HUES64 (cell line): ENCODE measurements at regions not wholly inside any gene's neighbourhood (a gene's known extent, or its start where the extent isn't known, plus 50 kb on each side); places are given as distances from the start of the nearest gene placed in this dataset.
A peak's percentile ranks its signal among the peaks of the same experiment; 100 is the strongest.
"Not testable (repeated sequence)": the region's sequence is repeated elsewhere in the genome, so short reads cannot be mapped to it uniquely, and the experiment has no call there.

Experiments used
- H3K27ac ChIP-seq: 2 replicates; pipeline ENCODE4 v1.7.0; 2013; ENCODE audit warnings: low read depth, low read length, inconsistent platforms
- H3K27me3 ChIP-seq: 2 replicates; pipeline ENCODE4 v1.6.1; 2013; ENCODE audit warnings: mild to moderate bottlenecking, low read length; ENCODE audit not compliant: insufficient read depth
- H3K36me3 ChIP-seq: 2 replicates; pipeline ENCODE4 v1.6.1; 2013; ENCODE audit warnings: mild to moderate bottlenecking, low read length; ENCODE audit not compliant: insufficient read depth
- H3K4me1 ChIP-seq: 2 replicates; pipeline ENCODE4 v1.6.1; 2013; ENCODE audit warnings: mild to moderate bottlenecking, low read length, moderate library complexity; ENCODE audit not compliant: insufficient read depth
- H3K4me3 ChIP-seq: 2 replicates; pipeline ENCODE4 v1.5.1; 2013; ENCODE audit warnings: mild to moderate bottlenecking, low read length, moderate library complexity
- H3K9ac ChIP-seq: 2 replicates; pipeline ENCODE4 v1.6.1; 2013; ENCODE audit warnings: mild to moderate bottlenecking, low read depth, low read length
- H3K9me3 ChIP-seq: 2 replicates; pipeline ENCODE4 v1.6.1; 2013; ENCODE audit warnings: low read depth, low read length; ENCODE audit not compliant: insufficient read depth
- WGBS: fragments of 150-250, 120-280 bp; methylation state at CpG from one replicate; pipeline ENCODE4 v1.1.7; 2013; ENCODE audit warnings: missing lambda C conversion rate; 5-methylcytosine and 5-hydroxymethylcytosine counted together

DNA sequence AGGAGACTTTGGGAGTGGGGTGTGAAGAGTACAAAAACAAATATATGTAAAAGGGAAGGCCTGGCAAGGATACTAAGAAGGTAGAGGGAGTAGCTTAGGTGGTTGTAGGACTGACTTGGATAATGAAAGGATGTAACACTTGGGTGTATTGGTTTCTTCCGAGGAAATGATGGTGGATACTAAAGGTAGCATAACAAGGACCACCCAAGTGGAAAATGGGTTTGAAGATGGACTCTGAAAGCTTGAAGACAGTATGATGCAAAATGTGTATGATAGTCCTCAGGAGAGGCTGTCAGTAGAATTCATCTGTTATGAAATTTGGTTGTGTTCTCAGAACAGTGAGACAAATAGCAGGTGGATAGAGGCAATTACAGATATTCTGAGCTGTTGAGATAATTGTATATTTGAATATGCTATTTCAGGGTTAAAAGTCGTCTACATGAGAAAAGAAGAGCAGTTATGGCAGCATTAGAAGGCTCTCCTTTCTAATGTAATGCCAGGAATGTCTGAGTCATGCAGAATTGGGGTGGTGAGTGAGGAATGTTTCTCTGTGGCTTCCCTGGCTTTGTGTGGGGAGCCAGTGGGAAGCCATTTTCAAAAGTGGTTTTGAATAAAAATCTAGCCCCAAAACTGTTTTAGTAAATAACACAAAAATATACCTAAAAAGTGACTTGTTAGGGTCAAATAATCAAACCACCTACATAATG is 75.6 kb downstream of the FHIP1A start:
- H3K27ac ChIP-seq = peak overlapping the region; percentile 94
- H3K4me1 ChIP-seq = peaks cover 74% of the 10 kb centered on the region

DNA sequence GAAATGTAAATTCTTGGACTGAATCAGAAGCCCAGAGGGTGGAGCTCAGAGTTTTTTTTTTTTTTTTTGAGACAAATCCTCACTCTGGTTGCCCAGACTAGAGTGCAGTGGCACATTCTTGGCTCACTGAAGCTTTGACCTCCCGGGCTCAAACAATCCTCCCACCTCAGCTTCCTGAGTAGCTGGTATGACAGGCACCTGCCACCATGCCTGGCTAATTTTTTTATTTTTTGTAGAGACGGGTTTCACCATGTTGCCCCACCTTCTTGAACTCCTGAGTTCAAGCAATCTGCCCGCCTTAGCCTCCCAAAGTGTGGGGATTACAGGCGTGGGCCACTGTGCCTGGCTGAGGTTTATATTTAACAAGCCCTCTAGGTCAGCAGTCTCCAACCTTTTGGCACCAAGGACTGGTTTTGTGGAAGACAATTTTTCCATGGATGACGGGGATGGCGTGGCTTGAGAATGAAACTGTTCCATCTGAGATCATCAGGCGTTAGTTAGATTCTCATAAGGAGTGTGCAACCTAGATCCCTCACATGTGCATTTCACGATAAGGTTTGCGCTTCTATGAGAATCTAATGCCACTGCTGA is 76.7 kb downstream of the FHIP1A start:
- no peaks in the 10 kb centered on the region for H3K36me3 ChIP-seq
- no peak overlapping the region for H3K4me3 ChIP-seq
- 86% methylated on average over 9 of the region's 9 CpGs for WGBS
- H3K4me1 ChIP-seq = peaks cover 67% of the 10 kb centered on the region
- H3K9me3 ChIP-seq = no peaks in the 10 kb centered on the region
- peak overlapping the region; percentile 55; the same call in 1 of the 2 replicates for H3K9ac ChIP-seq
- H3K27me3 ChIP-seq = no peaks in the 10 kb centered on the region
- H3K27ac ChIP-seq = peak overlapping the region; percentile 94

More for the DNA sequence above, 75.6 kb downstream of the FHIP1A start:
- 11% methylated on average over 2 of the region's 2 CpGs for WGBS
- Histone ChIP-seq H3K36me3 (no peaks in the 10 kb centered on the region), H3K9me3 (no peaks in the 10 kb centered on the region), H3K4me3 (peak overlapping the region; percentile 5), H3K27me3 (no peaks in the 10 kb centered on the region), H3K9ac (peak overlapping the region; percentile 55)

DNA sequence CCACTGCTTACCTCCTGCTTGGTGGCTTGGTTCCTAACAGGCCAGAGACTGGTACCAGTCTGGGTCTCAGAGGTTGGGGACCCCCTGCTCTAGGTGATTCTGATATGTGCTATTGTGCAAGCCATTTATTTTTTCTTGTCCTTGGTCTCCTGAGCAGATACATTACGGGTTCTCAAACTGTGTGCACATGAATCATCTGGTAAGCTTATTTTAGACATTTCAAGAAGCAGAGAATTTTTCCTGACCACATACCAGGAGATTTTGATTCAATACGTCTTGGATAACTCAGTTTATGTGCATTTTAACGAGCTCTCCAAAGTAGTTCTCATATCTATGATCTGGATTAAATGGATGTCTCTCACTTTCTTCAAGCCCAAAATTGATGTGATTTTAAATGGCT is 77.2 kb downstream of the FHIP1A start:
- no peaks in the 10 kb centered on the region for H3K9me3 ChIP-seq
- no peak overlapping the region for H3K9ac ChIP-seq
- H3K4me3 ChIP-seq = no peak overlapping the region
- 86% methylated on average over 3 of the region's 3 CpGs for WGBS
- peak overlapping the region; percentile 94 for H3K27ac ChIP-seq
- H3K27me3 ChIP-seq = no peaks in the 10 kb centered on the region
- no peaks in the 10 kb centered on the region for H3K36me3 ChIP-seq
- peaks cover 65% of the 10 kb centered on the region for H3K4me1 ChIP-seq

DNA sequence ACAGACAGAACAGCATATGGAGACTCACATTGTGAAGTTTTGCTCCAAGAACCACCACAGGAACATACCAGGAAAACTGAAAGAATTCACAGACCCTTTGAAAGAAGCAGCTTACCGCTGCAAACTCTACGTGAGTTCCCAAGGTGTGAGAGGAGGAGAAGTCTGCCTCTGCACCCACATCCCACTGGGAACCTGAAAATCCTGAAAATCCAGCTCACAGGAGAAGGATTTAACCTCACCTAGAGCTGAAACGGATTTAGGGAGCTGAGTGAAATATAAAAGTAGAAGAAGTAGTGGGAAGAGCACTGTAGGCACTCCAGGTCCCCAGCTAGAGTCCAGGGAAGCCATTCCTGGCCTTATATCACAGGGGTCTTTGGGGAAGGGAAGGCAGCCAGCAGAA is 80.0 kb downstream of the FHIP1A start:
- Histone ChIP-seq H3K9ac (0 out of 2 replicates have a peak overlapping the region, but pooled peaks have one; percentile 9), H3K27ac (peak overlapping the region; percentile 1; the same call in 1 of the 2 replicates), H3K36me3 (no peaks in the 10 kb centered on the region), H3K9me3 (no peaks in the 10 kb centered on the region), H3K4me1 (peaks cover 37% of the 10 kb centered on the region), H3K27me3 (no peaks in the 10 kb centered on the region), H3K4me3 (no peak overlapping the region)
- 37% methylated on average over 1 of the region's 3 CpGs for whole genome bisulfite sequencing

DNA sequence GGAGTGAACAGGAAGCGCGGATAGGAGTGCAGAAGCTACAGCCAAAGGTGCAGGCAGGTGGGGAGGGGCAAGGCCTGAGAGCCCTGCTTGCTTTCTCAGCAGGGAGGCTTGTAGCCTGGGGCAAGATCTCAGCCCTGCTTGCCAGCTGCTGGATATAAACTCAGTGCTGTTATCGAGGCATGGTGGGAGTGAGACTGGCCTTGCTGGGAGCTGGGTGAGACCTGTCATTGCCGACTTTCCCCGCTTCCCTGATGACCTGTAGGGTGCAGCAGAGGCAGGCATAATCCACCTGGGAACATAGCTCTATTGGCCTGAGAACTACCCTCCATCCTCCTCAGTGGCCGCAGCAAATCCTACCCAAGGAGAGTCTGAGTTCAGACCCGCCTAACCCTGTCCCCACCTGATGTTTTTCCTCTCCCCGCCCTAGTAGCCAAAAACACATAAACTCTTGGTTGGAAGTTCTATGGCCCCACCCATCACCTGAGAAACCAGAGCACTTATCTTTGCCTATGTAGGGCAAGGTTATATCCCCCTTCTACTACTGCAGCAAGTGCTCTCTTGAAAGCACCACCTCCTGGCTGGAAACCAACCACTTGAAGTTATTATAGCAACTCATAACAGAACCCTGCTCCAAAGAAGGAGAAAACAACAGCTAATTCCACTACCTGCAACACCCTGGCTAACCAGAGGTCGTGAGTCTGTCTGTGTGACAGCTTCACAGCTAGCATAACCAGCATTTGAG is 80.7 kb downstream of the FHIP1A start:
- no peak overlapping the region for H3K4me3 ChIP-seq
- no peaks in the 10 kb centered on the region for H3K27me3 ChIP-seq
- 0 out of 2 replicates have a peak overlapping the region, but pooled peaks have one; percentile 9 for H3K9ac ChIP-seq
- H3K36me3 ChIP-seq = no peaks in the 10 kb centered on the region
- H3K27ac ChIP-seq = peak overlapping the region; percentile 1; the same call in 1 of the 2 replicates
- 49% methylated on average over 9 of the region's 9 CpGs for WGBS
- peaks cover 31% of the 10 kb centered on the region for H3K4me1 ChIP-seq
- H3K9me3 ChIP-seq = no peaks in the 10 kb centered on the region

DNA sequence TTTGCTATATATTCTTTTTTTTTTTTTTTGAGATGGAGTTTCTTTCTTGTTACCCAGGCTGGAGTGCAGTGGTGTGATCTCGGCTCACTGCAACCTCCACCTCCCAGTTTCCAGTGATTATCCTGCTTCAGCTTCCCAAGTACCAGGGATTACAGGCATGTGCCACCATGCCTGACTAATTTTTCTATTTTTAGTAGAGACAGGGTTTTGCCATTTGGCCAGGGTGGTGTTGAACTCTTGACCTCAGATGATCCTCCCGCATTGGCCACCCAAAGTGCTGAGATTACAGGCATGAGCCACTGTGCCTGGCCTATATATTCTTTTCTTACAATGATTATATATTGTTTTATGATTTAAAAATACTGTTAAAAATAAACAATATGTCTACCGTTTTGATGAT is 86.6 kb downstream of the FHIP1A start:
- not testable (repeated sequence) for H3K9me3 ChIP-seq, H3K9ac ChIP-seq, H3K36me3 ChIP-seq, H3K4me1 ChIP-seq, H3K27ac ChIP-seq, H3K4me3 ChIP-seq, H3K27me3 ChIP-seq
- WGBS = 89% methylated on average over 3 of the region's 3 CpGs

DNA sequence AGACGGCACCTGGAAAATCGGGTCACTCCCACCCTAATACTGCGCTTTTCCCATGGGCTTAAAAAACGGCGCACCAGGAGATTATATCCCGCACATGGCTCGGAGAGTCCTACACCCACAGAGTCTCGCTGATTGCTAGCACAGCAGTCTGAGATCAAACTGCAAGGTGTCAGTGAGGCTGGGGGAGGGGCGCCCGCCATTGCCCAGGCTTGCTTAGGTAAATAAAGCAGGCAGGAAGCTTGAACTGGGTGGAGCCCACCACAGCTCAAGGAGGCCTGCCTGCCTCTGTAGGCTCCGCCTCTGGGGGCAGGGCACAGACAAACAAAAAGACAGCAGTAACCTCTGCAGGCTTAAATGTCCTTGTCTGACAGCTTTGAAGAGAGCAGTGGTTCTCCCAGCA is 102.6 kb downstream of the FHIP1A start:
- 88% methylated on average over 11 of the region's 11 CpGs for WGBS
- not testable (repeated sequence) for H3K27ac ChIP-seq, H3K4me1 ChIP-seq, H3K36me3 ChIP-seq, H3K9ac ChIP-seq, H3K4me3 ChIP-seq, H3K27me3 ChIP-seq
- peaks cover 15% of the 10 kb centered on the region for H3K9me3 ChIP-seq

DNA sequence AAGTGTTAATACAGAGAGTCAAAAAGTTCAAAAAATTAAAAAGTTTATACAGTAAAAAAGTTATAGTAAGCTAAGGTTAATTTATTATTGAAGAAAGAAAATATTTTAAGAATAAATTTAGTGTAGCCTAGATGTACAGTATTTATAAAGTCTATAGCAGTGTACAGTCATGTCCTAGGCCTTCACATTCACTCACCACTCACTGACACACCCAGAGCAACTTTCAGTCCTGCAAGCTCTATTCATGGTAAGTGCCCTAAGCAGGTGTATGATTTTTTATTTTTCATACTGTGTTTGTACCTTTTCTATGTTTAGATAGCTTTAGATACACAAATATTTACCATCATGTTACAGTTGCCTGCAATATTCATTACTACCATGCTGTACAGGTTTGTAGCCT is 108.9 kb downstream of the FHIP1A start:
- no peaks in the 10 kb centered on the region for H3K36me3 ChIP-seq
- no peaks in the 10 kb centered on the region for H3K27me3 ChIP-seq
- H3K4me3 ChIP-seq = no peak overlapping the region
- H3K9ac ChIP-seq = no peak overlapping the region
- H3K4me1 ChIP-seq = peaks cover 4% of the 10 kb centered on the region
- no peaks in the 10 kb centered on the region for H3K9me3 ChIP-seq
- no peak overlapping the region for H3K27ac ChIP-seq

DNA sequence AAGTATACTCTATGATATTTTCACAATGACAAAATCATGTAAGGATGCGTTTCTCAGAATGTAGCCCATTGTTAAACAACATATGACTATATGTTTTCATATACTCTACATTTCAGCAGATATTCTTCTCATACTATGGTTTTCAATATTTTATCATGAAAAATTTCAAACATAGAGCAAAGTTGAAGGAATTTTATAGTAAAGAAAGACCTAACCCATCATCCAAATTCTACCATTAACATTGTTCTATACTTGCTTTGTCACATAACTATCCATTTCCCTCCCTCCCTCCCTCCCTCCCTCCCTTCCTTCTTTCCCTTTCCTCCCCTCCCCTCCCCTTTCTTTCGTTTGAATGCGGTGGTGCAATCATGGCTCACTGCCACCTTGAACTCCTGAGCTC is 109.4 kb downstream of the FHIP1A start:
- H3K9ac ChIP-seq = no peak overlapping the region
- H3K4me1 ChIP-seq = peaks cover 8% of the 10 kb centered on the region
- 59% methylated on average over 2 of the region's 3 CpGs for WGBS
- H3K9me3 ChIP-seq = no peaks in the 10 kb centered on the region
- no peak overlapping the region for H3K4me3 ChIP-seq
- H3K27me3 ChIP-seq = no peaks in the 10 kb centered on the region
- H3K36me3 ChIP-seq = no peaks in the 10 kb centered on the region
- no peak overlapping the region for H3K27ac ChIP-seq

DNA sequence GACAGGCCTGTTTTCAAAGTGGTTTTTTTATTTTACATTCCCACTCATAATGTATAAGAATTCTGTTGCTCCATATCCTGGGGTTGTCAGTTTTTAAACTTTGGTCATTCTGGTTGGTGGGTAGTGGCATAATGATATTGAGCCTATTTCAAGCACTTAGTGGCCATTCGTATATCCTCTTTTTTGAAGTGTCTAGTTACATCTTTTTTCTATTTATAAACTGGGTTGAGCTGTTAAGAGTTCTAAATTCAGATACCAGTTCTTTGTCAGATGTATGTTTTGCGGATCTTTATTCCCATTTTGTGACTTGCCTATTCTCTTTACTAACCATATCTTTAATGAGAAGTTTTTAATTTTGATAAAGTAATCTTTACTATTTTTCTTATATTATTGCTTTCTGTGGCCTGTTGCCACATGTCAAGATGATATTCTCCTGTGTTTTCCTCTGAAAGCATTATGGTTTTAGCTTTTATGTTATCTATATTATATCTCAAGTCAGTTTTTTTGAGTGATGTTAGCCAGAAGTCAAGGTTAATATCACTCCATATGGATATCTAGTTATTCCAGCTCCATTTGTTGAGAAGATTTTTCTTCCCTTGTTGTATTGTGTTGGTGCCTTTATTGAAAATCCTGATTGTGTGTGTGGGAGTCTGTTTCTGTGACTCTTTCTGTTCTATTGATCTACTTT is 110.9 kb downstream of the FHIP1A start:
- Histone ChIP-seq H3K9me3 (no peaks in the 10 kb centered on the region), H3K36me3 (no peaks in the 10 kb centered on the region), H3K27ac (no peak overlapping the region), H3K27me3 (no peaks in the 10 kb centered on the region), H3K4me3 (no peak overlapping the region), H3K9ac (no peak overlapping the region), H3K4me1 (peaks cover 16% of the 10 kb centered on the region)
- no CpG with 5 or more reads among the region's 2 CpGs for WGBS
